Liver (tissue), 8 donors: ENCODE measurements at regions not wholly inside any gene's neighbourhood (a gene's known extent, or its start where the extent isn't known, plus 50 kb on each side); places are given as distances from the start of the nearest gene placed in this dataset.

ENCODE experiments used
- DNase-seq: peaks from one replicate; pipeline ENCODE4 v3.0.0-alpha.2; 2017; ENCODE audit warnings: low spot score
- H3K27ac ChIP-seq, 2 donors: one replicate each; pipeline ENCODE4 v1.7.0; 2013; ENCODE audit warnings: inconsistent platforms in 2 of 2, low read length in 2 of 2, control low read depth in 1 of 2, low read depth in 1 of 2, mild to moderate bottlenecking in 1 of 2
- H3K27me3 ChIP-seq, 4 donors: one replicate each; pipeline versions ENCODE4 v1.6.1 to v1.7.0; 2013; ENCODE audit warnings: low read length in 3 of 4, inconsistent platforms in 1 of 4, mild to moderate bottlenecking in 1 of 4, moderate library complexity in 1 of 4; ENCODE audit not compliant: control insufficient read depth in 4 of 4, insufficient read depth in 4 of 4
- H3K36me3 ChIP-seq, 4 donors: one replicate each; pipeline versions ENCODE4 v1.6.1 to v1.7.0; 2013; ENCODE audit warnings: low read length in 3 of 4, mild to moderate bottlenecking in 3 of 4, low read depth in 1 of 4, moderate library complexity in 1 of 4; ENCODE audit not compliant: control insufficient read depth in 4 of 4, insufficient read depth in 3 of 4
- H3K4me1 ChIP-seq, 4 donors: one replicate each; pipeline versions ENCODE4 v1.6.1 to v1.7.0; 2013; ENCODE audit warnings: low read length in 3 of 4, mild to moderate bottlenecking in 3 of 4, moderate library complexity in 1 of 4; ENCODE audit not compliant: control insufficient read depth in 4 of 4, insufficient read depth in 4 of 4
- H3K4me3 ChIP-seq, 3 donors: one replicate each; pipeline versions ENCODE4 v1.6.1 to v1.7.0; 2013; ENCODE audit warnings: low read length in 3 of 3, control low read depth in 1 of 3, low read depth in 1 of 3, mild to moderate bottlenecking in 1 of 3
- H3K9ac ChIP-seq, 2 donors: one replicate each; pipeline ENCODE4 v1.7.0; 2013; ENCODE audit warnings: low read length in 2 of 2, mild to moderate bottlenecking in 2 of 2, moderate library complexity in 2 of 2, control low read depth in 1 of 2, low read depth in 1 of 2
- H3K9me3 ChIP-seq, 4 donors: one replicate each; pipeline versions ENCODE4 v1.6.1 to v1.7.0; 2013; ENCODE audit warnings: low read length in 3 of 4; ENCODE audit not compliant: control insufficient read depth in 4 of 4
- ATF3 ChIP-seq: IDR thresholded peaks from 2 replicates; pipeline ENCODE4 v1.6.1; 2016; ENCODE audit warnings: antibody characterized with exemption
- CTCF ChIP-seq: fragments of 150-350 bp; IDR thresholded peaks from 2 replicates; pipeline ENCODE4 v1.5.1; 2017; ENCODE audit warnings: improper control_type of control experiment, low read depth, low read length; ENCODE audit not compliant: missing input control
- EGR1 ChIP-seq, 2 donors: IDR thresholded peaks; 2 replicates each; pipeline ENCODE4 v1.6.1; 2016 to 2018; ENCODE audit warnings: antibody characterized with exemption in 2 of 2, low read depth in 2 of 2
- FOXA1 ChIP-seq: IDR thresholded peaks from 2 replicates; pipeline ENCODE4 v1.6.1; 2016; ENCODE audit warnings: antibody characterized with exemption
- FOXA2 ChIP-seq: IDR thresholded peaks from 2 replicates; pipeline ENCODE4 v1.6.1; 2016; ENCODE audit warnings: antibody characterized with exemption
- GABPA ChIP-seq, 2 donors: IDR thresholded peaks in 1 of 2; conservative IDR thresholded peaks in 1 of 2; 2 replicates each; pipeline ENCODE4 v1.6.1; 2016; ENCODE audit warnings: antibody characterized with exemption in 2 of 2, mild to moderate bottlenecking in 1 of 2, moderate library complexity in 1 of 2
- HNF4A ChIP-seq, 2 donors: conservative IDR thresholded peaks; 2 replicates each; pipeline ENCODE4 v1.6.1; 2016; ENCODE audit warnings: antibody characterized with exemption in 2 of 2, mild to moderate bottlenecking in 2 of 2
- HNF4G ChIP-seq: IDR thresholded peaks from 2 replicates; pipeline ENCODE4 v1.6.1; 2016; ENCODE audit warnings: antibody characterized with exemption
- JUND ChIP-seq, 2 donors: IDR thresholded peaks; 2 replicates each; pipeline ENCODE4 v1.6.1; 2016; ENCODE audit warnings: antibody characterized with exemption in 2 of 2
- MAX ChIP-seq: IDR thresholded peaks from 2 replicates; pipeline ENCODE4 v1.6.1; 2016; ENCODE audit warnings: antibody characterized with exemption
- NR2F2 ChIP-seq: IDR thresholded peaks from 2 replicates; pipeline ENCODE4 v1.6.1; 2016; ENCODE audit warnings: antibody characterized with exemption
- RAD21 ChIP-seq, 2 donors: IDR thresholded peaks; 2 replicates each; pipeline ENCODE4 v1.6.1; 2016; ENCODE audit warnings: antibody characterized with exemption in 2 of 2, mild to moderate bottlenecking in 2 of 2
- REST ChIP-seq: IDR thresholded peaks from 2 replicates; pipeline ENCODE4 v1.6.1; 2016; ENCODE audit warnings: antibody characterized with exemption, mild to moderate bottlenecking
- RXRA ChIP-seq, 2 donors: IDR thresholded peaks; 2 replicates each; pipeline ENCODE4 v1.6.1; 2017 to 2018; ENCODE audit warnings: antibody characterized with exemption in 2 of 2, mild to moderate bottlenecking in 1 of 2
- SP1 ChIP-seq: IDR thresholded peaks from 2 replicates; pipeline ENCODE4 v1.6.1; 2018; ENCODE audit warnings: antibody characterized with exemption, mild to moderate bottlenecking
- TAF1 ChIP-seq: conservative IDR thresholded peaks from 2 replicates; pipeline ENCODE4 v1.6.1; 2016; ENCODE audit warnings: antibody characterized with exemption, mild to moderate bottlenecking
- YY1 ChIP-seq: IDR thresholded peaks from 2 replicates; pipeline ENCODE4 v1.6.1; 2016; ENCODE audit warnings: antibody characterized with exemption, mild to moderate bottlenecking
- ZBTB33 ChIP-seq: IDR thresholded peaks from 2 replicates; pipeline ENCODE4 v1.6.1; 2016; ENCODE audit warnings: antibody characterized with exemption
- WGBS: extraction: QIAGEN DNeasy Blood & Tissue Kit; methylation state at CpG from one replicate; pipeline ENCODE4 v1.1.7; 2013; 5-methylcytosine and 5-hydroxymethylcytosine counted together
- donor health status: healthy.
- donor health status: healthy.
- donor health status: healthy.
- donor health status: healthy.
- donor health status: healthy.

GRCh38 chr14:38405851-38406635 is 150.2 kb upstream of the CLEC14A start:
- Histone ChIP-seq H3K9ac (no peak overlapping the region), H3K36me3 (no peaks in the 10 kb centered on the region), H3K4me3 (no peak overlapping the region), H3K27ac (no peak overlapping the region), H3K9me3 (no peaks in the 10 kb centered on the region), H3K27me3 (no peaks in the 10 kb centered on the region), H3K4me1 (no peaks in the 10 kb centered on the region)
- 93% methylated on average over 3 of the region's 3 CpGs for WGBS
- no peak for TF ChIP-seq SP1
- TF ChIP-seq HNF4G: no peak
- TF ChIP-seq FOXA2: no peak
- TF ChIP-seq NR2F2: no peak
- TF ChIP-seq REST: no peak
- TF ChIP-seq GABPA (IDR thresholded peaks at IDR 0.05 in 1 of 2, conservative IDR thresholded peaks at IDR 0.05 in 1 of 2): no peak
- no peak for TF ChIP-seq YY1
- no peak for TF ChIP-seq EGR1 (IDR thresholded peaks at IDR 0.05; ENCODE audit: low read depth in 2 of 2)
- no peak for TF ChIP-seq RXRA (IDR thresholded peaks at IDR 0.05)
- TF ChIP-seq MAX: no peak
- TF ChIP-seq JUND (IDR thresholded peaks at IDR 0.05): no peak
- TF ChIP-seq CTCF: no peak
- no peak for TF ChIP-seq TAF1
- TF ChIP-seq ZBTB33: no peak
- no peak for TF ChIP-seq ATF3
- TF ChIP-seq FOXA1: no peak
- TF ChIP-seq RAD21 (IDR thresholded peaks at IDR 0.05): no peak
- no peak for TF ChIP-seq HNF4A (conservative IDR thresholded peaks at IDR 0.05)
- no peak for DNase-seq
